ENCODE measurements at regions not wholly inside any gene's neighbourhood (a gene's known extent, or its start where the extent isn't known, plus 50 kb on each side); places are given as distances from the start of the nearest gene placed in this dataset.

GRCh38 chr16:7871371-7871770, 538.7 kb downstream of the RBFOX1 start (continued):
- TF ChIP-seq YY1 (IDR thresholded peaks at IDR 0.05; ENCODE audit: low read depth, low read length), result no peak
- no peak for TF ChIP-seq BRCA1 (IDR thresholded peaks at IDR 0.05; ENCODE audit: low read depth, low read length)
- TF ChIP-seq RAD21 (IDR thresholded peaks at IDR 0.05 in 1 of 2, conservative IDR thresholded peaks at IDR 0.05 in 1 of 2; ENCODE audit: low read depth in 2 of 2, low read length in 2 of 2), result no peak
- TF ChIP-seq JUN (IDR thresholded peaks at IDR 0.05; ENCODE audit: low read depth, low read length), result no peak
- TF ChIP-seq RBBP5 (IDR thresholded peaks at IDR 0.05; ENCODE audit: borderline replicate concordance, low read depth, low read length), result no peak
- TF ChIP-seq NANOG (IDR thresholded peaks at IDR 0.05; ENCODE audit: insufficient read depth, low read depth, low read length, poor library complexity, severe bottlenecking), result no peak
- no peak for TF ChIP-seq RXRA (IDR thresholded peaks at IDR 0.05; ENCODE audit: insufficient read depth, low read depth, low read length)
